ENCODE measurements at regions not wholly inside any gene's neighbourhood (a gene's known extent, or its start where the extent isn't known, plus 50 kb on each side); places are given as distances from the start of the nearest gene placed in this dataset.

GRCh38 chr2:236941551-236941950 is 144.1 kb upstream of the COPS8 start:
- intact Hi-C loops (cut with DNase I), result no loop called here
- Histone ChIP-seq H3K4me3 (no peak overlapping the region), H3K27ac (no peak overlapping the region), H3K4me1 (no peaks in the 10 kb centered on the region), H3K36me3 (no peaks in the 10 kb centered on the region), H3K27me3 (no peaks in the 10 kb centered on the region), H3K9me3 (no peaks in the 10 kb centered on the region)
- WGBS, 4 donors, result 84 to 97% (median 95%) methylated on average over 4 of the region's 4 CpGs
- DNase-seq, result no peak
- no peak for ATAC-seq
- TF ChIP-seq CTCF (IDR thresholded peaks at IDR 0.05) (no peak), POLR2A (IDR thresholded peaks at IDR 0.05) (no peak)

GRCh38 chr2:236942554-236942953 is 143.1 kb upstream of the COPS8 start:
- intact Hi-C loops (cut with DNase I), result no loop called here
- peaks cover 0 to 3% (median 0%) of the 10 kb centered on the region in 12 donors for H3K4me1 ChIP-seq
- H3K9me3 ChIP-seq, result no peaks in the 10 kb centered on the region
- WGBS, 4 donors, result 63 to 94% (median 78%) methylated on average over 4 of the region's 4 CpGs
- H3K36me3 ChIP-seq, result no peaks in the 10 kb centered on the region
- no peaks in the 10 kb centered on the region for H3K27me3 ChIP-seq
- no peak overlapping the region for H3K27ac ChIP-seq
- no peak overlapping the region for H3K4me3 ChIP-seq
- DNase-seq, result no peak
- no peak for TF ChIP-seq CTCF (IDR thresholded peaks at IDR 0.05)
- no peak for TF ChIP-seq POLR2A (IDR thresholded peaks at IDR 0.05)
- ATAC-seq, result no peak

GRCh38 chr2:236943068-236943467 is 142.6 kb upstream of the COPS8 start:
- Histone ChIP-seq H3K9me3 (no peaks in the 10 kb centered on the region), H3K4me1 (peaks cover 0 to 3% (median 0%) of the 10 kb centered on the region in 12 donors), H3K36me3 (no peaks in the 10 kb centered on the region), H3K27ac (no peak overlapping the region), H3K27me3 (no peaks in the 10 kb centered on the region), H3K4me3 (no peak overlapping the region)
- intact Hi-C loops (cut with DNase I), result no loop called here
- TF ChIP-seq POLR2A (IDR thresholded peaks at IDR 0.05), result no peak
- TF ChIP-seq CTCF (IDR thresholded peaks at IDR 0.05), result no peak
- ATAC-seq (no peak), DNase-seq (no peak)
- WGBS, 4 donors, result 81 to 93% (median 82%) methylated on average over 6 of the region's 6 CpGs

- H3K36me3 ChIP-seq, result no peaks in the 10 kb centered on the region
- no peaks in the 10 kb centered on the region for H3K27me3 ChIP-seq
- H3K27ac ChIP-seq, result no peak overlapping the region
- intact Hi-C loops (cut with DNase I), result no loop called here
- TF ChIP-seq POLR2A (IDR thresholded peaks at IDR 0.05) (no peak), CTCF (IDR thresholded peaks at IDR 0.05) (no peak)
- no peaks in the 10 kb centered on the region for H3K9me3 ChIP-seq
- ATAC-seq (no peak), DNase-seq (no peak)
- H3K4me1 ChIP-seq, result peaks cover 0 to 3% (median 0%) of the 10 kb centered on the region in 12 donors
- no peak overlapping the region for H3K4me3 ChIP-seq
- WGBS, 4 donors, result 84 to 94% (median 88%) methylated on average over 3 of the region's 3 CpGs
Measured at GRCh38 chr2:236943841-236944513, 141.7 kb upstream of the COPS8 start.
